Thoracic aorta (tissue), 2 donors: ENCODE measurements at regions not wholly inside any gene's neighbourhood (a gene's known extent, or its start where the extent isn't known, plus 50 kb on each side); places are given as distances from the start of the nearest gene placed in this dataset.

Experiments used
- ATAC-seq: fragments of 150-250 bp; one replicate; pipeline ENCODE4 v1.8.0; 2017; ENCODE audit warnings: low read depth; ENCODE audit not compliant: insufficient number of reproducible peaks, low FRiP score
- DNase-seq: peaks from one replicate; pipeline ENCODE4 v3.0.0-alpha.2; 2020; ENCODE audit warnings: low spot score
- H3K27ac ChIP-seq, 2 donors: fragments of 200-600 bp; sonication (generic); 1 replicate in 1 of 2; 2 replicates in 1 of 2; pipeline ENCODE4 v1.5.1; 2016; ENCODE audit warnings: mild to moderate bottlenecking in 2 of 2, moderate library complexity in 2 of 2
- H3K27me3 ChIP-seq: fragments of 200-600 bp; sonication (generic); replicated peaks from 2 replicates; pipeline ENCODE4 v1.6.0; 2016; ENCODE audit warnings: mild to moderate bottlenecking; ENCODE audit not compliant: insufficient read depth
- H3K36me3 ChIP-seq: fragments of 200-600 bp; sonication (generic); one replicate; pipeline ENCODE4 v1.5.1; 2016
- H3K4me1 ChIP-seq, 2 donors: fragments of 200-600 bp; sonication (generic); 1 replicate in 1 of 2; 2 replicates in 1 of 2; pipeline versions ENCODE4 v1.5.1 to v1.6.0; 2016; ENCODE audit warnings: low read depth in 2 of 2, mild to moderate bottlenecking in 1 of 2; ENCODE audit not compliant: control insufficient read depth in 1 of 2
- H3K4me3 ChIP-seq: fragments of 200-600 bp; sonication (generic); 2 replicates; pipeline ENCODE4 v1.5.1; 2016; ENCODE audit warnings: mild to moderate bottlenecking
- H3K9me3 ChIP-seq: fragments of 200-600 bp; sonication (generic); 2 replicates; pipeline ENCODE4 v1.5.1; 2016
- TF ChIP-seq, protein P1 (sequence below): fragments of 200-600 bp; sonication (generic); IDR thresholded peaks from one replicate; pipeline ENCODE4 v1.5.1; 2019; ENCODE audit warnings: antibody characterized with exemption

DNA sequence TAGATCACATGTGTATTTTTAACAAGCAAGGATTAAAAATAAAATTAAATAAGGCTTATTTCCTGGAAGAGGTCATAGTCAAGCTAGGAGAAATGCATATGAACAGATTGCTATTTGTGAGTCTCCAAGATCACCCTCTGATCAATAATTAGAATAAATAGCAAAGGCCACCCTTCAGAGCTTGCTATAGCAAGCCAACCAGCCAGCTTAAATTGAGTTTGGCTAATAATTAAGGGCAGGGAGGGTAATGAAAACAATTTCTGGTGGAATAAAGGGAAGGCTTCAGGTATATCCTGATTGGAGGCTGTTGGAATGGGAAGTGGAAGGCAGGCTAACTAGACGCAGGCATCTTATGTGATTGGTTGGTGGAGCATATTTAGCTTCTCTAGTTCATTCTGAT is 403.5 kb downstream of the ARL4A start:
- ATAC-seq = no peak
- no peak for DNase-seq
- TF ChIP-seq, protein P1, sequence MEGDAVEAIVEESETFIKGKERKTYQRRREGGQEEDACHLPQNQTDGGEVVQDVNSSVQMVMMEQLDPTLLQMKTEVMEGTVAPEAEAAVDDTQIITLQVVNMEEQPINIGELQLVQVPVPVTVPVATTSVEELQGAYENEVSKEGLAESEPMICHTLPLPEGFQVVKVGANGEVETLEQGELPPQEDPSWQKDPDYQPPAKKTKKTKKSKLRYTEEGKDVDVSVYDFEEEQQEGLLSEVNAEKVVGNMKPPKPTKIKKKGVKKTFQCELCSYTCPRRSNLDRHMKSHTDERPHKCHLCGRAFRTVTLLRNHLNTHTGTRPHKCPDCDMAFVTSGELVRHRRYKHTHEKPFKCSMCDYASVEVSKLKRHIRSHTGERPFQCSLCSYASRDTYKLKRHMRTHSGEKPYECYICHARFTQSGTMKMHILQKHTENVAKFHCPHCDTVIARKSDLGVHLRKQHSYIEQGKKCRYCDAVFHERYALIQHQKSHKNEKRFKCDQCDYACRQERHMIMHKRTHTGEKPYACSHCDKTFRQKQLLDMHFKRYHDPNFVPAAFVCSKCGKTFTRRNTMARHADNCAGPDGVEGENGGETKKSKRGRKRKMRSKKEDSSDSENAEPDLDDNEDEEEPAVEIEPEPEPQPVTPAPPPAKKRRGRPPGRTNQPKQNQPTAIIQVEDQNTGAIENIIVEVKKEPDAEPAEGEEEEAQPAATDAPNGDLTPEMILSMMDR = no peak
- Histone ChIP-seq H3K27ac (no peak overlapping the region), H3K9me3 (no peaks in the 10 kb centered on the region), H3K36me3 (no peaks in the 10 kb centered on the region), H3K4me3 (no peak overlapping the region), H3K27me3 (no peaks in the 10 kb centered on the region), H3K4me1 (no peaks in the 10 kb centered on the region)

DNA sequence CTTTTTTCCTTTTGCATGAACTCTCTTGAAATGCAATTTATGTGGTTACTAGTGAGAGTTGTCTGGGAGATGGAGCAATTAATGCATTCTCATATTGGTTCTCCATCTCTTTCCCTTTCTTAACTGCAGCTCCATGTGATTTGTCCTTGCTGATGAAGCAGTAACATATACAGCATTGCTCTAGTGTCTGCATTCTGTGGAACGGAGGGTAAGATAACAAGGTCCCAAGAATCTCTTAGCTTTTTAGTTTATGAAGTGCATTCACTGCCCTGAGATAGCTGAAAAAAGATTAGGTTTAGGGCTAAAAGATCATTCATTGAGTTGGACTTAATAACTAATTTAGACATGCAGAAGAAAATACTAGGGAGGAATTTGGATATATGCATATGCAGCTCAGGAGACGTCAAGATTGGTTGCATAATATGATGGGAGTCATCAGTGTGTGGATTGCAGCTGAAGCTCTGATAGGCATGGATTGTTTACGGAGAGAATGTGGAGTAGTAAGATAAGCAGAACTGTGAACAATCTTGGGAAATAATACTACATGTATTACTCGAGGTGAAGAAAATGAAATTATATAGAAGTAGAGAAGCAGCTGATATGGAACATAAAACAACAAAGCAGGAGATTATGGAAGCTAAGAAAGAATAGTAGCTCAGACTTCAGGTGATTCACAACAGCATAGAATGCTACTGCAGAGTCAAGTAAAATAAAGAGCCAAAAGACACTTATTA is 404.7 kb downstream of the ARL4A start:
- Histone ChIP-seq H3K36me3 (no peaks in the 10 kb centered on the region), H3K27ac (no peak overlapping the region), H3K9me3 (no peaks in the 10 kb centered on the region), H3K27me3 (no peaks in the 10 kb centered on the region), H3K4me3 (no peak overlapping the region), H3K4me1 (no peaks in the 10 kb centered on the region)
- ATAC-seq = no peak
- TF ChIP-seq, protein P1 = no peak
- DNase-seq = no peak

DNA sequence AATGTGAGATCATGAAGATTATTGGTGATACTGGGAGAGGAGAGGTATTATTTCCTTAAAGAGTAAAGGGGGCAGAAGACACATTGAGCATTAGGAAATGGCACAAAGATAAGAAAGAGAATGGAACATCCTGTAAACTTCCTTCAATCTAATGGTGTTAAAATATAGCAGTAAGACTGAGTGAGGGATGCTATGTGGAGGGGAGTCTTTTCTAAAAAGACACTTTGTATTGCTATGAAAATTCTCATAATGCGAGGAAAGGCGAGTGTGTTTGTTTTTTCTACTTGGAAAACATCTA is 405.2 kb downstream of the ARL4A start:
- H3K4me3 ChIP-seq = no peak overlapping the region
- no peaks in the 10 kb centered on the region for H3K27me3 ChIP-seq
- no peak overlapping the region for H3K27ac ChIP-seq
- H3K4me1 ChIP-seq = no peaks in the 10 kb centered on the region
- no peaks in the 10 kb centered on the region for H3K36me3 ChIP-seq
- no peaks in the 10 kb centered on the region for H3K9me3 ChIP-seq
- no peak for ATAC-seq
- no peak for DNase-seq
- TF ChIP-seq, protein P1 = no peak

DNA sequence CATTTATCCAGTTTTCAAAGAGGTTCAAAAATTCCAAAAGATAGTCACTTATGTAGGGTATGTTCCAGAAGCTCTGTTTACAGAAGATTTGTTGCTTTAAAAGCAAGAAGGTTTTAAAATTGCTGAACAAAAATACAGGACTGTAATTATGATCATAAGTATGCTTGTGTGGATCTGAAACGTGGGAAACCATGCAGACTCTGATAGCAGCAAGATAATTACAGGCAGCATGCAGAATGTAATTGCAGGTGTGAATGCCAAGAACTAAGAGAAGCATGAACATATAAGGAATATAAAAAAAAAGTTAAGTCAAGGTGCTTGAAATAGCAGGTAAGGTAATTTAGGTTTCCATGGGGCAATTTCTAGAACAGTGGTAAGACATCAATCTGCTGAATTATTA is 405.7 kb downstream of the ARL4A start:
- Histone ChIP-seq H3K36me3 (no peaks in the 10 kb centered on the region), H3K27ac (no peak overlapping the region), H3K9me3 (no peaks in the 10 kb centered on the region), H3K27me3 (no peaks in the 10 kb centered on the region), H3K4me3 (no peak overlapping the region), H3K4me1 (no peaks in the 10 kb centered on the region)
- TF ChIP-seq, protein P1 = no peak
- DNase-seq = no peak
- ATAC-seq = no peak

DNA sequence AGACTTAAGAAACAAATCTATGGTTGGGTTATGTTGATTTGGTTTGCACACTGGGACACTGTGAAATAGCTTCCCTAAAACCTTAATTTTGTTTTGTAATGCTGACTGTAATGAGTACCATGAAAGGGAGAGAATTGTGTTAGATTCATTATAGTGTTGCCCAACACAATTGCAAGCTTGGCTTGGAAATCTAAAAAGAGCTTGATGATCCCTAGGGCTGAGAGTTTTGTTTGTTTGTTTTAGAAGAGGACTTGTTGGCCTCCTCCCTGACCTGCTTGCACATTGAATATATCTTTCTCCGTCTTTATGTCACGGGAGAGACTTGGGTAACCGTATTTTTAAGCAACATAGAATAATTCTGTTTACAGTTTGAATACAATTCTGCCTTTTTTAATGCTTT is 410.1 kb downstream of the ARL4A start:
- ATAC-seq (no peak), DNase-seq (no peak)
- H3K27ac ChIP-seq = no peak overlapping the region
- no peaks in the 10 kb centered on the region for H3K4me1 ChIP-seq
- H3K9me3 ChIP-seq = no peaks in the 10 kb centered on the region
- H3K27me3 ChIP-seq = no peaks in the 10 kb centered on the region
- TF ChIP-seq, protein P1 = no peak
- no peak overlapping the region for H3K4me3 ChIP-seq
- H3K36me3 ChIP-seq = no peaks in the 10 kb centered on the region
